HT-29 (cell line): ENCODE measurements at regions not wholly inside any gene's neighbourhood (a gene's known extent, or its start where the extent isn't known, plus 50 kb on each side); places are given as distances from the start of the nearest gene placed in this dataset.

Experiments
- DNase-seq: peaks from one replicate; pipeline ENCODE4 v3.0.0-alpha.2; 2015; ENCODE audit warnings: low spot score

- DNase-seq: no peak
These were observed 108.4 kb upstream of the TNFAIP3 start for GRCh38 chr6:137758661-137759060.

- no peak for DNase-seq
These were observed 107.4 kb upstream of the TNFAIP3 start for GRCh38 chr6:137759624-137760023.

GRCh38 chr6:137761072-137761471 is 106.0 kb upstream of the TNFAIP3 start:
- no peak for DNase-seq

GRCh38 chr6:137761487-137761886 is 105.6 kb upstream of the TNFAIP3 start:
- no peak for DNase-seq

GRCh38 chr6:137762168-137763090 is 104.6 kb upstream of the TNFAIP3 start:
- DNase-seq: no peak

GRCh38 chr6:137763436-137763835 is 103.6 kb upstream of the TNFAIP3 start:
- no peak for DNase-seq

- no peak for DNase-seq
These were observed 103.2 kb upstream of the TNFAIP3 start for GRCh38 chr6:137763886-137764285.

GRCh38 chr6:137764464-137764863 is 102.6 kb upstream of the TNFAIP3 start:
- no peak for DNase-seq

GRCh38 chr6:137765059-137765458 is 102.0 kb upstream of the TNFAIP3 start:
- DNase-seq: no peak

- no peak for DNase-seq
These were observed 100.3 kb upstream of the TNFAIP3 start for GRCh38 chr6:137766596-137767370.

GRCh38 chr6:137767465-137767864 is 99.6 kb upstream of the TNFAIP3 start:
- DNase-seq: no peak

GRCh38 chr6:137767911-137768690 is 99.0 kb upstream of the TNFAIP3 start:
- no peak for DNase-seq

GRCh38 chr6:137768935-137769334 is 98.1 kb upstream of the TNFAIP3 start:
- DNase-seq: no peak

GRCh38 chr6:137769797-137770362 is 97.2 kb upstream of the TNFAIP3 start:
- no peak for DNase-seq

GRCh38 chr6:137772541-137773250 is 94.4 kb upstream of the TNFAIP3 start:
- no peak for DNase-seq

GRCh38 chr6:137775227-137775626 is 91.8 kb upstream of the TNFAIP3 start:
- no peak for DNase-seq

- DNase-seq: no peak
These were observed 91.3 kb upstream of the TNFAIP3 start for GRCh38 chr6:137775720-137776119.

GRCh38 chr6:137776256-137776655 is 90.8 kb upstream of the TNFAIP3 start:
- no peak for DNase-seq

GRCh38 chr6:137776786-137777686 is 90.0 kb upstream of the TNFAIP3 start:
- no peak for DNase-seq

GRCh38 chr6:137777687-137778075 is 89.4 kb upstream of the TNFAIP3 start:
- DNase-seq: no peak
